EL (cell line): ENCODE measurements at regions not wholly inside any gene's neighbourhood (a gene's known extent, or its start where the extent isn't known, plus 50 kb on each side); places are given as distances from the start of the nearest gene placed in this dataset.
"Not testable (repeated sequence)": the region's sequence is repeated elsewhere in the genome, so short reads cannot be mapped to it uniquely, and the experiment has no call there.

ENCODE experiments used
- DNase-seq: peaks from one replicate; pipeline ENCODE4 v3.0.0-alpha.2; 2016

DNA sequence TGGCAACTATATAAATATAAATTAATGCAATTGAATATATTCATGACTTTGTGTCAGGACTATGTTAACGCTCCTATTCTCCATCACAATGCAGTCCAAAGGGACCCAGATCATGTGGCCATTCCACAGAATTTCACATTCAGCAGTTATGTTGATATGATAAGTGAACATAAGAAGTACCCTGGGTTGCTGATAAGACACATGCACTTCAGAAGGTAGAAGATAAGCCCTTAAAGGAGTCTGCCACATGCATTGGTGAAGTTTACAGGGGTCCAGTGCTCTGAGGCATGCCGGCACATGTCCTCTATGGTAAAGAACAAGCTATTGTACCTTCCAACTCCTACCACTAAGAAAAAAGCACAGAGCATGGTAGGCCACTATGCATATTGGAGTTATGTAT lies 76.4 kb downstream of the PHAX start:
- DNase-seq: no peak

GRCh38 chr5:126680191-126680817 lies 79.6 kb downstream of the PHAX start:
- DNase-seq: peak; percentile 93

DNA sequence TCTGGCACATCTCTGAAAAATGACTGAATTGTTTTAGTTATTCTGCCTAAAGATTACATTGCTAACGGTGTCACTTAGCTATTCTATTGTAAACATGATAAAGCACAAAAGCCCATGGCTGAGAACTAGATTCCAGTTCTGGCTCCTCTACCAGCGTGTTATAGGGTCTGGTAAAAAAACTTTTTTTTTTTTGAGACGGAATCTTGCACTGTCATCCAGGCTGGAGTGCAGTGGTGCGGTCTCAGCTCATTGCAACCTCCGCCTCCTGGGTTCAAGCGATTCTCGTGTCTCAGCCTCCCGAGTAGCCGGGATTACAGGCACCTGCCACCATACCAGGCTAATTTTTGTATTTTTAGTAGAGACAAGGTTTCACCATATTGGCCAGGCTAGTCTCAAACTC lies 80.6 kb downstream of the PHAX start:
- DNase-seq: not testable (repeated sequence)

- no peak for DNase-seq
These were observed 81.2 kb downstream of the PHAX start for GRCh38 chr5:126681970-126682369.

DNA sequence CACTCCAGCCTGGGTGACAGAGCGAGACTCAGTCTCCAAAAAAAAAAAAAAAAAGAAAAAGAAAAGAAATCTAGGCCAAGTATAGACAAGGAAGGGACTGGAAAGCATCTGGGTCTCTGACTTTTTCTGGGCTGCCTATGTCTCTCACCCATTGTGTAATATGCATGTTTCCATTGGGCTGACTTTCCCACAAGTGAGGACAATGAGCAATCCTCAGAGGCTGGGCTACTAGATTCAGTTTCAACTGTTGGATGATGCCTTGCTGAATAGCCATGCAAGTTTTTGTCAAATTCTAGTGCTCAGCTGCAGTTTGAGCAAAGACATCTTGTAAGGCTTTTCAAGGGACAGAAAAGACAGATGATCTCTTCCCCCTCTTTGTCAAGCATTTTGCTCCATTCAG lies 82.1 kb downstream of the PHAX start:
- no peak for DNase-seq

GRCh38 chr5:126683912-126684311 lies 83.2 kb downstream of the PHAX start:
- DNase-seq: peak; percentile 21

GRCh38 chr5:126684656-126685442 lies 84.1 kb downstream of the PHAX start:
- DNase-seq: not testable (repeated sequence)

DNA sequence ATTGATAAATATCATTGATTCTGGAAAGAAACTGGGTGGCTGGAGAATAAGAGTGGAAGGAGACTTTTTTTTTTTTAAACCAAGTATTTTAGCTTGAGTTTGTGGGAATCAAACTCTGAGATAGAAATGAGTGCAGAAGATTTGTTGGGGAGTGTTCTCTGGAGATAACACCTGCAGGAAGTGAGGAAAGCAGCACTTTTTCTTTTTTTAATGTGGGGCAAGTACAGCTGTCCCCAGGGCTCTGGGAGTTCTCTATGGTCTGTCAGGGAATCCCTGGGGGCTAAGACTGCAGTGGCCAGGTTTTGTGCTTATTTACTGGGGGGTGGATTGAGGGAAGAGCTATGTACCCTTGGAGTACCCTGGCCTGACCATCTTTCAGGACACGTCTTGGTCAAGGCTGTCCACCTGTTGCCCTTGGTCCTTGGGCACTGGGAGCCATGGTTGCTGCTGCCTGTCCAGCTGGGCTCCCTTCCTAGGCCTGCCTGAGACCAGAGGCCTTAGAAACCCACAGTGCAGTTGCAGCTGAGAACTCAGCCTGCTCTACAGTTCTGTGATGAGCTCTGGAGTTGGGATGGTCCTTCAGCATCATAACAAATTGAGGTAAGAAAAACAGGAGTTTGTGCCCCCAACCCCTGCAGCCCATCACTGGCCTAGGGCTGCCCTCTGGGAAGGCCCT lies 85.8 kb downstream of the PHAX start:
- no peak for DNase-seq

DNA sequence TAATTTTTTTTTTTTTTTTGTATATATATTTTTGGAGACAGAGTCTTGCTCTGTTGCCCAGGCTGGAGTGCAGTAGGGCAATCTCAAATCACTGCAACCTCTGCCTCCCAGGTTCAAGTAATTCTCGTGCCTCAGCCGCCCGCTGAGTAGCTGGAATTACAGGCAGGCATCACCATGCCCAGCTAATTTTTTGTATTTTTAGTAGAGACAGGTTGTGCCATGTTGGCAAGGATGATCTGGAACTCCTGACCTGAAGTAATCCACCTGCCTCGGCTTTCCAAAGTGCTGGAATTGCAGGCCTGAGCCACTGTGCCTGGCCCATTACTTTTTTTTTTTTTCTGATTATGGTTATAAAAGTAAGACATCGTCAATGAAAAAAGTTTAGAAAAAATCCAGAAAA lies 84.0 kb upstream of the LMNB1 start:
- DNase-seq: no peak

DNA sequence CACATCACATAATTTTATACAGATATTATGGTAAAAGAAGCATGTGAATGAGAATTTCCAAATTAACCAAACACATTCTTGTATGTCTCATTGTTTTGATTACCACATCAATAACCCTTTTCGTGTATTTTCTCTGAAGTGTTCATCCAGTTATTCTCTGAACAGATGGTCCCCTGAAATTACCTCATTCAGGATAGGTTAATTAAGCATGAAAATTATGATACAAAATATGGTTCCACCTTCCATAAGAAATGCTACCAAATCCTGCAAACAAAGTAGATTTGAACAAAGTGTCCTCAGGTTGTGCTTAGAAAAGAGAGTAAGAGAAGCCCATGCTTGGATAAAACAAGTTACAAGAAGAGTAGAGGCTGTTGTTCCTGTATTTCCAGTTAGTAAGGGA lies 83.1 kb upstream of the LMNB1 start:
- no peak for DNase-seq

DNA sequence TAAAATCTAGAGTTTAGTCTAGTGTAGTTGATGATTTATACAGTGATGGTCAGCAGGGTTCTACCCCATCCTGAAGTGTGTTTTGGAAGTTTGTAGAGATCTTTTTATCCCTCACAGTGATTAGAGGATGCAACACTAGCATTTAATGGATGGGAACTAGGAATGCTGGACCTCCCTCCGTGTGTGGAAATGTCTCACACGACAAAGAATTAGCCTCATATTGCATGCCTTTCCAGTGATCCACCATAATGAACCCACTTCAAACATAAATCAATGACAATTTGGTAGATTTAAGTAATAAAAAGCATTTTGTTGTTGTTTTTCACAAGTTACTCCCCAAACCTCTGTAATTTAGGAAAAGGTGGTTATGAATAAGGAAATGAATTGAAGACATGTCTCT lies 82.5 kb upstream of the LMNB1 start:
- peak; percentile 66 for DNase-seq

DNA sequence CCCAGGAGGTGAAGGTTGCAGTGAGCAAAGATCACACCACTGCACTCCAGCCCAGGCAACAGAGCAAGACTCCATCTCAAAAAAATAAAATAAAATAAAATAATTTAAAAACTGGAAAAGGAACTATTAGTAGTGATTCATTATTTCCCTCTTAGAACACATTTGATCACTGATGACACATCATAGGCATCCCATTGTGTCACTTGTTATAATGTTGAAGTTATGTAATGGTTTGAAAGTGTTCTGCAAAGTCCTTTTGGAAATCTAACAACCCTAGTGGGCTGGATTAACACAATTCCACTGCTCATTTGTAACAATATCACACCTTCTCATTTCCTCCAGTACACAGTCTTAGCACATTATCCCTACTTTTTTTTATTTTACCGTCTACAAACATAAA lies 81.8 kb upstream of the LMNB1 start:
- DNase-seq: peak; percentile 30

DNA sequence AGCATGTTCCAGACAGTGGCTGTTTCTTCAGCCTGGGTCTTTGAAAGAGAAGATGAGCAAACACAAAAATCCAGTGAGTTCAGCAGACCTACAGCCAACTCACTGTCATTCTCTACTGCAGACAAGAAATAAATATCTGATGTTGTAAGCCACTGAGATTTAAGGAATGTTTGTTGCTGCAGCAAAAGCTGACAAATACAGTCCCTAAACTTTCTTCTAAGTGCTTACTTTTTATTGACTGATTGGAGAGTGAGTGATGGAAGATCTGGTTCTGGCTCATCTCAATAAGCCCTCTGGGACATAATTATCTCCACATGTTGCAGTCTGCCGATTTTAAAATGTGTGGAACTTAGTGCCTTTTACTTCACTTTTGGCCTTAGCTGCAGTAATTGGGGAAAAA lies 69.9 kb upstream of the LMNB1 start:
- DNase-seq: no peak

DNA sequence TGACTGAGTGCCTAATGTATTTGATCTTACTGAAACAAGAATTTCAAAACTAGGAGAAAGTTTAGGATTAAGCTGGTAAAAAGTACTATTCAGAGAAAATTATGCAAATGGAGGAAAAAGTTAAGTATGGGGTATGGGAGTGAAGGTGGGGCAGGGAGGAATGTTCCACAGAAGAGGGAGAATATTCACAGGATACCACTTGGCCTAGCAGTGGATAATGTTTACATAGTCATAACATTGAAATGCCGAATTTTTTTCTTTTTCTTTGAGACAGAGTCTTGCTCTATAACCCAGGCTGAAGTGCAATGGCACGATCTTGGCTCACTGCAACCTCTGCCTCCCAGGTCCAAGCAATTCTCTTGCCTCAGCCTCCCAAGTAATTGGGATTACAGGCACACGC lies 61.2 kb upstream of the LMNB1 start:
- DNase-seq: no peak

GRCh38 chr5:126716861-126717260 lies 60.1 kb upstream of the LMNB1 start:
- DNase-seq: no peak

DNA sequence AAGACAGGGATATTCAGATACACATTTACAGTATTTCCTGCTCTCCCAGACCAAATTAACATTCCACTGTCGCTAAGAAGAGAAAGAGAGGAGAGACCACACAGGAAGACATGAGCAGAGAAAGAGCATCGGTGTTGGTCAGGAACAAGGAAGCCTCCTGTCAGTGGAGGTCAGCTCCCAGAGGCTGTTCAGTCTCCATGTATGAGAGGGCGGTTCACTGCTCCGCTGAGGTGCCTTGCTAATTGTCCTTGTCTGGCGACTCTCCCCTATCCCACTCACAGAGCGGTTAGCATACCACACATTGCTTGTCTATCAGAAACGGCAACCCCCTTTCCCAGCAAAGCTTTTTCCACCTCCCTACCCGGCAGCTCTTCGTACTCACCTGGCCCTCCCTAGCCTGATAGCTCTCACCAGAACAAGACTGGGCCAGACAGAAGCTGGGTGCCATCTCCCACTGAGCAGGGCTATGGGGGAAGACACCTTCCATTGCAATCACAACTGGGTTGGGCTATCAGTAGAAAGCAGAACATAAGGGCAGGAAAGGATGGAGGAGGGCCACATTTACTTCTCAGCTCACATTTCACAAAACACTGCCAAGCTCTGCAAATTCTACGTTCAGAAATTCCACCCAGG lies 58.6 kb upstream of the LMNB1 start:
- DNase-seq: peak; percentile 8

- no peak for DNase-seq
These were observed 56.6 kb upstream of the LMNB1 start for GRCh38 chr5:126720369-126720768.

DNA sequence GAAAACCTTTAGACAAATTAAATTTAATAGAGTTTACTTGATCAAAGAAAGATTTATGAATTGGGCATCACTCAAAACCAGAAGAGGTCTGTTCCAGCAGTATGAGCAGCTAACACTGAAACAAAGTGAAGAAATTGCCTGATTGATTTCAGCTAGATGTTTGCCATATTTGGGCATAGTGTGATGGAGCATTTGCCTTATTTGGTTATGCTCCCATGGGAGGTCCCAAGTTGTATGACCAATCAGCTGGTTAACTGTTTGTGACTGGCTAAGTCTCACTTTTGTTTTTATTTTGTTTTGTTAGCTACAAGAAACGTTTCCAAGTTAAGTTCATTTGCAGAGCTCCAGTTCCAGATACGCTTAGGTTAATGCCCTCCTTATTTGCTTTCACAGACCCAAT lies 53.3 kb upstream of the LMNB1 start:
- no peak for DNase-seq
